DOHH2 (cell line): ENCODE measurements at regions not wholly inside any gene's neighbourhood (a gene's known extent, or its start where the extent isn't known, plus 50 kb on each side); places are given as distances from the start of the nearest gene placed in this dataset.
"Not testable (repeated sequence)": the region's sequence is repeated elsewhere in the genome, so short reads cannot be mapped to it uniquely, and the experiment has no call there.

ENCODE experiments used
- CTCF ChIP-seq: fragments of 200-600 bp; sonication (generic); IDR thresholded peaks from one replicate; pipeline ENCODE4 v1.5.1; 2014; ENCODE audit warnings: antibody characterized with exemption, mild to moderate bottlenecking, low read depth, low read length; ENCODE audit not compliant: poor library complexity, severe bottlenecking
- EZH2phosphoT487 ChIP-seq: fragments of 200-600 bp; sonication (generic); IDR thresholded peaks from 2 replicates; pipeline ENCODE4 v1.6.1; 2017; ENCODE audit warnings: borderline replicate concordance, mild to moderate bottlenecking, antibody characterized with exemption, low read length, moderate library complexity, mixed read lengths

GRCh38 chr10:121145802-121146395 lies 294.7 kb downstream of the WDR11 start:
- TF ChIP-seq CTCF, EZH2phosphoT487: not testable (repeated sequence)
